ENCODE measurements at regions not wholly inside any gene's neighbourhood (a gene's known extent, or its start where the extent isn't known, plus 50 kb on each side); places are given as distances from the start of the nearest gene placed in this dataset.
"Not testable (repeated sequence)": the region's sequence is repeated elsewhere in the genome, so short reads cannot be mapped to it uniquely, and the experiment has no call there.

DNA sequence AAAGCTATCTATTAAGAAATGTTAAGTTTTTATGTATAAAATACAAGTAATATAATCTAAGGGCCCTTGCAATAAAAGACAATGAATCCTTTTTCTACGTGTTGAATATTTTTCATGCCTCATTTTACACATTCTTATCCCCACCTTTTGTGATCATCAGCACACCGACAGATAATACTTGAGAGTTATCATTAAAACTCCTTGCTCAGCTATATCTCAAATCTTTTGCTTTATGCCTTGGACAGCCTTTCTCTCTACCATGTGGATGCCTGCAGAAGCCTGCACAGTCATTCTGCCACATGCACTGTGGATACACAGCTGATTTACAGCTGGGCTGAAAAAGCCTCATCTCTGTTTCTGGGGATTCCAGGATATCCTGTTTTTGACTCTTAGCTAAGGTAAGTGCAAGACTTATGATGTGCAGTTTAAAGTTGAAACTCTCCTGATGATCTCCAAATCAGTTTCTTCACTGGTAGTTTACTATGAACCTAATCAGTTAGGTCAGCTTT is 1565.1 kb downstream of the SI start:
- no peak for DNase-seq

GRCh38 chr3:163508206-163508605 is 1570.1 kb downstream of the SI start:
- no peak for DNase-seq

GRCh38 chr3:163504974-163505373 is 1573.3 kb downstream of the SI start:
- no peak for DNase-seq

DNA sequence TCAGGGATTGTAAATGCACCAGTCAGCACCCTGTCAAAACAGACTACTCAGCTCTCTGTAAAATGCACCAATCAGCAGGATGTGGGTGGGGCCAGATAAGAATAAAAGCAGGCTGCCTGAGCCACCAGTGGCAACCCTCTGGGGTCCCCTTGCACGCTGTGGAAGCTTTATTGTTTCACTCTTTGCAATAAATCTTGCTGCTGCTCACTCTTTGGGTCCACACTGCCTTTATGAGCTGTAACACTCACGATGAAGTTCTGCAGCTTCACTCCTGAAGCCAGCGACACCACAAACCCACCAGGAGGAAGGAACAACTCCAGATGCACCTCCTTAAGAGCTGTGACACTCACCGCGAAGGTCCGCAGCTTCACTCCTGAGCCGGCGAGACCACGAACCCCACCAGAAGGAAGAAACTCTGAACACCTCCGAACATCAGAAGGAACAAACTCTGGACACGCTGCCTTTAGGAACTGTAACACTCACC is 1578.5 kb downstream of the SI start:
- DNase-seq, result not testable (repeated sequence)

- not testable (repeated sequence) for DNase-seq
Measured at GRCh38 chr3:163498842-163499735, 1579.2 kb downstream of the SI start.

- no peak for DNase-seq
Measured at GRCh38 chr3:163491714-163492113, 1586.6 kb downstream of the SI start.

DNA sequence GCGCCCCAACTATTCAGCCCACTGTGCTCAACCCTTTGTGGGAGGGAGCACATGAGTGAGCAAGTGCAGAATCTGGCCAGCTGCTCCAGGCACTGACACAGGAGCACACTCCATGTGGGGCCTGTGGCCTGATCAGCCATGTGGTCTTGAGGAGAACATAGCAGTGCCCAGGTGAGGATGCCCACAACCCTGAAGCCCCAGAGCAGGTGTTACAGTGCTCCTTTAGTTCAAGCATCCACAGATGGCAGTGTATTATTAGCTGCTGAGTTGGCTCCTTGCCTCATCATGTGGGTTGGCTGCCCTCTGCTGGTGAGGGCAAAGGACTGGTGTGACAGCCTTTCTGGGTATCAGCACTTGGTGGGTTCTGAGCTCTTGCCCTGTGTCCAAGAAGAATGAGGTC is 1588.2 kb downstream of the SI start:
- peak; percentile 20 for DNase-seq

DNA sequence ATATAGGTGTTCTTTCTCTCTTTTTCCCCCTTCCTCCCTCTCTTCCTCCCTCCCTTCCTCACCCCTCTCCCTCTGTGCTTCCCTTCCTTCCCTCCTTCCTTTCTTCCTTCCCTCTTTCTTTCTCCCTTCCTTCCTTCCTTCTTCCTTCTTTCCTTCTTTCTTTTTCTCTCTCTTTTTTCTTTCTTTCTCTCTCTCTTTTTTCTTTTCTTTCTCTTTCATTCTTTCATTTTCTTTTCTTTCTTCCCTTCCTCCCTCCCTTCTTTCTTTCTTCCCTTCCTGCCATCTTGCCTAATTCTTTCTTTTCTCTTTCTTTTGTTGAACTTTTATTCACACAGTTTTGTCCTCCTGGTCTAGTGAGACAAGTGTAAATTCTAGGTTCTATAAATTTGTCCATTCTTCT is 1595.6 kb downstream of the SI start:
- DNase-seq, result no peak

DNA sequence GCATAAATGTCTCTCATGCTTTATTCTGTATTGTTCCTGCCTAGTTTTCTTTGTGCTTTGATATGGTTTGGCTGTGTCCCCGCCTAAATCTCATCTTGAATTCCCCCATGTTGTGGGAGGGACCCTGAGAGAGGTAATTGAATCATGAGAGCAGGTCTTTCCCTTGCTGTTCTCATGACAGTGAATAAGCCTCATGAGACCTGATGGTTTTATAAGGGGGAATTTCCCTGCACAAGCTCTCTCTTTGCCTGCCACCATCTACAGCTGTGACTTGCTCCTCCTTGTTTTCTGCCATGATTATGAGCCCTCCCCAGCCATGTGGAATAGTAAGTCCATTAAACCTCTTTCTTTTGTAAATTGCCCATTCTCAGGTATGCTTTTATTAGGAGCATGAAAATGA is 1596.6 kb downstream of the SI start:
- no peak for DNase-seq

GRCh38 chr3:163476179-163476578 is 1602.1 kb downstream of the SI start:
- no peak for DNase-seq

- DNase-seq, result no peak
Measured at GRCh38 chr3:163474766-163475165, 1603.5 kb downstream of the SI start.

DNA sequence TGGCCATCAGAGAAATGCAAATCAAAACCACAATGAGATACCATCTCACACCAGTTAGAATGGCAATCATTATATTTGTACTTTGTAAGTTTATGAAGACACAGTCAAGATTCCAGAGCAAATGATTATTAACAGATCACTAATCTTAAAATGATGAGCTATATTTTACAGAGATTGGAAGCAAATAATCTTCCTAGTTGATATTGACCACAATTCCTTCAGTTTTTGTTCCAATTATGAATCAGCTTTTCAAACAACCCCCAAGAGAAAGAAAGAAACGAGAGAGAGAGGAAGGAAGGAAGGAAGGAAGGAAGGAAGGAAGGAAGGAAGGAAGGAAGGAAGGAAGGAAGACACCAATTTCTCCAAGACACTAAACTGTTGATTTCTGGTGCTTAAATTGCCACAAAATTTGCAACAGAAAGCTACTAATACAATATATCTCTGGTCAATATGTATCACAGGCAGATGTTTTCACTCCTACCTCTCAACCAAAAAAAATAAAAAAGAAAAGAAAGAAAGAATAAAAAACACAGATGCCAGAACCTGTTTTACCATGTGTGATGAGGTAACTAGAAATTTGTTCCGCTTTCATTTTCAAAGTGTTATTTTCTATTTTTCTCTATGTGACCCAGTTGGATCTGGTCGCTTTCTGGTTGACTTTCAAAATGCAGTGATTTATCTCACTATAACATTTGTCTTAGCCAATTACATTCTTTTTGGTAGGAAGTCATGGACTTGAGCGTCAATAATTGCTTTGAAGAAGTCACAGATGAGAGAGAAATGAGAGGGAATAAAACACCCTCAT is 1609.6 kb downstream of the SI start:
- DNase-seq, result no peak

GRCh38 chr3:163462446-163462845 is 1615.8 kb downstream of the SI start:
- no peak for DNase-seq

- no peak for DNase-seq
Measured at GRCh38 chr3:163450698-163451097, 1627.6 kb downstream of the SI start.

- DNase-seq, result no peak
Measured at GRCh38 chr3:163438760-163439159, 1639.5 kb downstream of the SI start.

GRCh38 chr3:163422671-163423070 is 1655.6 kb downstream of the SI start:
- no peak for DNase-seq

GRCh38 chr3:163391407-163392181 is 1686.7 kb downstream of the SI start:
- DNase-seq, result no peak

DNA sequence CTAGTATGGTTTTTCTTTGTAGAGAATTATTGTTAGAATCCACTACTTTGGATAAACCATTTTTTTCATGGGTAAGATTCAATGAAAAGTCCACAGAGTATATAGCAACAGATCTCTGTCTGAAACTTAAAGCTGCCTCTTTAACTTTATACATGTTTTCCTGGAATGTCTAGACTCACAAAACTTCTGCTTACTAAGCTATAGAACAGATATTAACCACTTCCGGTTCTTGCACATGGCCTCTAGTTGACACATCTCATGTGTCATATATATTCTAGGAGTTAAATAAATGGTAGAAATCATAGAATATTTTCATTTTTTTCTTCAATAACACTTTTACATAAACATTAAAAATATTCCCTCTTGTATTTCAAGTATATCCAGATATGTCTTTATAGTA is 1693.9 kb downstream of the SI start:
- no peak for DNase-seq

DNA sequence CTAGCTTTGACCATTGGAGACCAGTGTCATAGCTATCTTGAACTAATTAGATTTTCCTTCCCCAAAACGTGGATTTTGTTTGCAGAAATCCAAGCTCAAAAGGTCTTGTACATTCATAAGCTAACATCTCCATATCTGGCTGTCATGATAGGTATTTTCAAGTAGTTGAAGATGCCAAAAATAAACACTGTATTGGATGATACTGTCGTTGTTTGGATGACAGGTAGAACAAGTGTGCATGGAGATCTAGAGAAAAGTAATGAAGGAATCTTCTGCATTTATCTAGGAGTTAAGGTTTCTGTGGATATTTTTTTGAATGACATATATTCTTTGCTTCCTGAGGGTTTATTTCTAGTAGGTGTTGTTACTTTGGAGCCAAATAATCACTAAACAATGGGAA is 1696.1 kb downstream of the SI start:
- DNase-seq, result no peak

DNA sequence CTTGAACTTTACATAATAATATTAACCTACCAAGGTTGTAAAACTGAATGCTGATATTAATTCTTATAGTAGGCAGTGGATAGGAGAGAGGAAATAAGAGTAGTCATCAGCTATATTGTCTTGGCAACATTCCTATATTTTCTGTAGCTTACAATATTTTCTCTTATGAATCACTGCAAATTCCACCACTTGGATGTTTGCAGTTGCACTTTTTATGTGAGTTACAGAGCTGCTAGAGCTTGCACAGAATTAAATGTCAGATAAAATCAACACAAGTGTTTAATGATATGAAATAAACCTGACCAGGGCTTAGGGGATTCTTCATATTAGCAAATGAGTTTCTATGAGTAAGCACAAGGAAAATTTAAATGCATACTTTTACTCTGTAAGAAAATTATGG is 1710.1 kb downstream of the SI start:
- peak; percentile 50 for DNase-seq

GRCh38 chr3:163364717-163365116 is 1713.6 kb downstream of the SI start:
- DNase-seq, result no peak

- no peak for DNase-seq
Measured at GRCh38 chr3:163362151-163362550, 1716.1 kb downstream of the SI start.

DNA sequence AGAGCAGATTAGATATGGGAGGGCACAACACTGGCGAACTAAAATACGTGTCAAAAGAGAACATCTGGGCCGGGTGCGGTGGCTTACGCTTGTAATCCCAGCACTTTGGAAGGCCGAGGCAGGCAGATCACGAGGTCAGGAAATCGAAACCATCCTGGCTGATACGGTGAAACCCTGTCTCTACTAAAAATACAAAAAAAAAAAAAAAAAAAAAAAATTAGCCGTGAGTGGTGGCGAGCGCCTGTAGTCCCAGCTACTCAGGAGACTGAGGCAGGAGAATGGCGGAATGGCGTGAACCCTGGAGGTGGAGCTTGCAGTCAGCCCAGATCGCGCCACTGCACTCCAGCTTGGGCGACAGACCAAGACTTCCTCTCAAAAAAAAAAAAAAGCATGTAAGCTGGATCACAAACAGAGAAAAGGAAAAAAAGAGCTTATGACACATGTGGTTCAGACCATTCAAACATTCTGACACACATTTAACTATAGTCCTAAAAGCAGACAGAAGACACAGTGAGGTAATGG is 1716.9 kb downstream of the SI start:
- DNase-seq, result not testable (repeated sequence)
